ENCODE measurements at regions not wholly inside any gene's neighbourhood (a gene's known extent, or its start where the extent isn't known, plus 50 kb on each side); places are given as distances from the start of the nearest gene placed in this dataset.

- TF ChIP-seq CTCF (IDR thresholded peaks at IDR 0.05) (no peak), POLR2A (IDR thresholded peaks at IDR 0.05) (no peak)
These were observed 499.4 kb downstream of the GBE1 start for GRCh38 chr3:81261996-81262395.

All from Peyer's patch (tissue), 4 donors.